Skin of body (tissue), 1 donor: ENCODE measurements at regions not wholly inside any gene's neighbourhood (a gene's known extent, or its start where the extent isn't known, plus 50 kb on each side); places are given as distances from the start of the nearest gene placed in this dataset.

Experiments
- DNase-seq: peaks from one replicate; lab custom pipeline; 2025; lab: John Stamatoyannopoulos, UW

GRCh38 chr11:122235615-122236014 is 119.6 kb upstream of the BLID start:
- no peak for DNase-seq

- no peak for DNase-seq
These were observed 118.8 kb upstream of the BLID start for GRCh38 chr11:122234780-122235179.

GRCh38 chr11:122234257-122234656 is 118.2 kb upstream of the BLID start:
- DNase-seq: no peak

- DNase-seq: no peak
These were observed 117.0 kb upstream of the BLID start for GRCh38 chr11:122232985-122233384.

DNA sequence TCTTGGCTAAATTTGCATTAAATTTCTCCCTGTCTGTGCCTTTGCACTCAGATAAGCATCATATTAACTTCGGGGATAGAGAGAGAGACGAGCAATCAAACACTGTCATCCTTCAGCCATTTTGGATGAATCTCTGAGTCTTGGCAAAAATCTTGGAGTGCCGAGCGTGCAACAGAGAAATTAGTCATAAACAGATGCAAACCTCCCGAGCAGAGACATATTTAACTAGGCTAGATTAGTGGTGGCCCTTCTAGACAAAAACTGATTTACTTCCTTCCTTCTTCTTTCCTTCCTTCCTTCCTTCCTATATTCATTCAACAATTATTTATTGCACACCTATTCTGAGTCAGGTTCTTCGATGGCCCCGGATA is 114.4 kb upstream of the BLID start:
- DNase-seq: peak; percentile 54

DNA sequence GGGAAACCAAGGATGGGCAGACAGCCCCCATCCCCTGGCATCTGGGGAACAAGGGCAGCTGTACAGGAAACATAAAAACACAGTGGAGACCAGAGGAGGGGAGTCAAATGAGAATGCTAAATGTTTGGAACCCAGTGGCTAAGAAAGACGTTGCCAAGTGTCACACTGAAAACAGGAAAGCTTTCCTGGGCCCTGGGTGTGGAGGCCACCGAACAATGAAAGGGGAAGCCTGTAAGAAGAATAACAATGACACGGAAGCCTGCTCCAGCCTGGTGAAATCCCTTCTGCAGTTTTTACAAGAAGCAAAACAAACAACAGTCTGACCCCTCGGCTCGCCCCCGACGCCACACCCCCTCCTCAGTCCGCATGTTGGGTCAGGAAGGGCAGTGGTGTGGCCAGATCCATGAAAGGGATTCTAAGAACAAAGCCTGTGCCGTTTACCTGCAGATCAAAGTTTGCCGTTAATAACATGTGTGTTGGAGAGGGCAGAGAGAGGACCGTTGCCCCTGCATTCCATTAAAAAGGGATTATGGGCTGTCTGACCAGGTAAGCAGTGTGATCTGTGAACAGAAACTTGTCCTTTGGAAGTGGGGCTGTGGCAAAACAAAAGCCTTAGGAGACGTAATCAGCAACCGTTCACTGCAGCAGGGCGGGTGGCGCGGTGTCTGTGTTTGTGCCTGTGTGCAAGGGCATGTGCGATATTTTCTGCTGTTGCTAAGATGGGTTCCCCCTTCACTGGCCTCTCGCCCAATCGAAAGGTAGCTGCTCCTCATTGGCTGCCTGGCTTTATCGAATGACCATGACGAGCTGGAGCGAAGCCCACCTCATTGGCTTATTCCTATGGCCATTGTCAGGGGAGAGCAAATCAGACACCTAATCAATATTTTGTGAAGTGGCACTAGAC is 113.7 kb upstream of the BLID start:
- peak; percentile 8 for DNase-seq

DNA sequence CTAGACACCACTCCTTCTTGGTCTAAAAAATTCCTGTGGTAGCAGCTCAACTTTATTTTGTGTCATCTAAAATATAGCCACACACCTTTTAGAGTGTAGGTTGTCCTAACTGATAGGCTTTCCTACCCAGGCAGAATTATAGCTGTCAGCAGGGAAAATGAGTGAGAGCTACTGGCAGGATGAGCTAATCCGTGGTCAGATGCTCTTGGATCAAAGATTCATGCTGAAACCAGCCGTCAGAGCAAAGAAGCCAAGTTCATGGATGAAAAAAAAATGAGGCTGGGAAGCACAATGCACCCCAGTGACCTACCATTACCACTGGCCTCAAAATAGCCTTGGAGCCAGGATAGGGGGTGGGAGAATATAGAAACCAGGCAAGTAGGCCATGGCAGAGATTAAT is 113.1 kb upstream of the BLID start:
- DNase-seq: peak; percentile 63

DNA sequence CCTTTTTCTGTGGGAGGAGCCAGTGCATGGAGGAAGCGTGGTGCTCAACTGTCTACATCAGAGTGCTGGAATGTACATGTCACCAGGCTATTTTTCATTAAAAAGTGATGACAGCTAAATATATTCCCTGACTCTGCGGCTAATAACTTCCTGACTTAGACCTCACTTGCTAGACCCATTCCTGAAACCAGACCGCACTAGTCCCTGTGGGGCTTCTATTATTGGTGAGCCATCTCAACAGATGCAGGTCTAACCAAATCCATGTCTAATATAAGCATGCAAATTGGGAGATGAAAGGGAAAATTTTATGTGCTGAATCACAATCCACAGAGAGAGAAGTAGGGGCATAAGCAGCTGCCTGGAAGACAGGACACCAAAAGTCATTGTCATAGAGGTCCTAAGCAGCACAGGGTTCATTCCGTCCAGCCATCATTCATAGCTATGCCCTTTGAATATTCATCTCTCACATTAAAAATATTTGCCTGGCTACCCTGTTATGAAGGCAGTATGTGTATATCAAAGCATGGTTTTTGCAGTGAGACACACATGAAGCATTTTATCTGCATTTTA is 110.9 kb upstream of the BLID start:
- peak; percentile 50 for DNase-seq

DNA sequence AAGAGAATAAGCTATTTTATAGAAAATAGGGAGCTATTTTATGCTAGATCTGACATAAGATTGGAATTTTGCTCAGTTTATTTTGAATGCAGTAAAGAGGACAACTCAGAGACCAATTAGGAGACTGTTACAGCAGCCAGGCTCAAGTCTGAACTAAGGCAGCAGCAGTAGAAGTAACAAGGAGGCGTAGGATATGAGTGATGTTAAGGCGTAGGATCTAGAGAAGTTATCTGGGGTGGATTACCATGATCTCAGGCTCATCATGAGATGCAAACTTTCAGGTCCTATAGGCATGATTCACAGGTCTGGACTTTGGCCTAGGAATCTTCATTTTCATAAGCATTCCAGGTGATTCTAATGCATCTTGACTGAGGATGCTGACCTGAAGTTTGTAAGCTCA is 108.9 kb upstream of the BLID start:
- no peak for DNase-seq

DNA sequence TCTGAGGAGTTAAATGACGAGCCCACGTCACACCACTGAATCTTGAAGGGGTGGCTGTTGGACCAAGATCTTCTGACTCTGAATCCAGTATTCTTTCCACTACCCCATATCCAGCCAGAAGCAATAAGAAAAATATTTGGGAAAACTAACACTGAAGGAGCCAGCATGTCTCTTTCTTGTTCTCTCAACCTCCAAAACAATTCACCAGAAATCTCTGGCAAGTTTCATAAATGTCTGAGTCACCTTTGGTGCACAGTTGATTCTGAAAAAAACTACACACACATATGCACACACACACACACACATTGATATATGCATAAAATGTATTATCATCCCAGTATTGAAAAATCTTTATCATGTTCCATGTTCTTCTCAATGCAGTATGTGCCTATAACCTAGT is 104.3 kb upstream of the BLID start:
- no peak for DNase-seq

GRCh38 chr11:122219791-122220190 is 103.8 kb upstream of the BLID start:
- DNase-seq: no peak

DNA sequence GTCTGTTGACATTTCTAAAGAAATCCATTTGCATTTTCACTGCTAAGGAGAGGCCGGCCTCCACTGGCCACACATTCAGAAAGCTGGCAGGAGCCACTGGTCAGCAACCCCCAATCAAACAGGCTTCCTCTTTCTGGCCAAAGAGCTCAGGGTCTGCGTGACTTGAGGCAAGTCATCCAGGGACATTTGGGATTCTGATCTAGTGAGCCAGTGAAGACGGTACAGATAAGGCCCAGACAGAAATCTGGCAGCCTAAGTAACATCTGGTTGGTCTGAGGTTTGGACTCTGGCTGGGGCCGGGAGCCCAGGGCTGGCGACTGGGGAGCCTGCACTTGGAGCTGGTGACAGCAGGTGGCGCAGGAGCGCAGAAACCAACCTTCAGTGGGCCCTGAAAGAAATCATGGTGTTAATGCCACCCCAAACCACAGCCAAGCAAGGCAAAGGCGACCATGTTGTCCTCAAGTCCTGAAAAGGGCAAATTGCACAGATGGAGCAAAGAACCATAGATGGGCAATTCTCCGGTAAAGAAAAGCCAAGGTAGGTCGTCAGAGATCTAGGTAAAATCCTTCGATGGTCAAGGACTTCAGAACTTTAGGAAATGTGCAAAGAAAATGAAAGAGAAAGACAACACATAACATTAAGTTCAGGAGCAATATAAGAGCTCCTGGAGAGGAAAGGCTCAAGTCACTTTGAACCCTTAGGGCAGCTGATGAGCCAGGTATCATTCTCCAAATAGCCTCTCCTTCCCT is 99.4 kb upstream of the BLID start:
- DNase-seq: peak; percentile 47

- DNase-seq: no peak
These were observed 98.6 kb upstream of the BLID start for GRCh38 chr11:122214567-122214966.

DNA sequence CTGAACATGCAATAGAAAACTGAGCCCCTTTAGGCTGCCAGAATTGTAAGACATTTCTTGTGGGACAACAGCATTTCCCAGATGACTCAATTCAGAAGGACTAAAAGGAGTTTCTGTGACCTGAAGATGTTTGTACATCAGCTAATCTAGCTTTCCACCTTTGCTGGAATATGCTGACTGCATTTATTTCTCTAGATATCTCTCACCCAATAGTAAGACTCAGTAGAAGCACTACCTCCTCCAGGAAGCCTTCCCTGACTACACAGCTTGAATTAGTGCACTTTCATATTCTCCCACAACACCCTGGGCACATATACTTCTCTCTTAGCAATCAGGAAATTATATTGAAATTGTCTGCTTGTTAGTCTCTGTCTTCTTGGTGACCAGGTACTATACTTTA is 98.1 kb upstream of the BLID start:
- DNase-seq: no peak

DNA sequence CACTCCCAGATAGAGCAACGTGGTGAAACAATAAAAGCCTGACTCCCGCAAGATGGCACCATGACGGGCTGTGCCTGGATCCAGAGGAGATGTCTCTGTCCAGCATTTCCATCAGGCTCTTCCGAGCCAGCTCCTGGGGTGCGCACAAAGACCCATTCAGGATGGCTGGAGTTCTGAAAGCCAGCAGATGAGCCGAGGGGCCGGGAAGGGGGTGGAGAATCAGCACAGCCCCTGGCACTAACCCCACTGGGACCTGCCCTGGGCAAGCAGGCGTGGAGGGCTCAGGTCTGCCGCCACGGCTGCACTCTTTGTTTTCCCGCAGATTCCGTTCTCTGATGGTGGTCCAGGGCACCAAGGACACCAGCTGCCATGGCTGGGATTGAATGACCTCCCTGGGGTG is 97.2 kb upstream of the BLID start:
- no peak for DNase-seq

DNA sequence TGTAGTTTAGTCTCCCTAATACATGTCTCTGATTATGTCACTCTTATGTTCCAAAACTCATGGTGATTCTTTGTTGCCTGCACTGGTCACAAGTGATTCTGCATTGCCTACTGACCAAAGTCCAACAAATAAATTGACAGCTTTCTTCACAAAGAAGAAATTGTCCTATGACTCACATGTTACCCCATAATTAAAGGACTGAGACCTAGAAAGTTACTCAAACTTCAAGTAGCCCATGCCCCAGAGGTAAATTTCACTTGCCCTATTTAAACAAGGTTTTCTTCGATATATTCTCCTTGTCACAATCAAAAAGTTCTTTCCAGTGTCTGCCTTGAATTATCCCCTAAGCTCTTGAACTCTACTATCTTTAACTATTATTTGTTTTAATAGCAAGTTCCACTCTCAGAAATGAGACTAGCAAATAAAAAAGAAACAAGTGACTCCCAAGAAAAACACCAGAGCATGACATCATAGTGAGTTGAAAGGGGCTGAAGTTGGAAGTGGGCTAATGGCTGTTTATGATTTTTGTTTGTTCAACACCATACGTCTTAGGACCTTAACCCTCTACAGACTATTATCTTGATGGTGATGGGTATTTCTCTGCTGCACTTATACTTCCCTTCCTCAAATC is 94.5 kb upstream of the BLID start:
- DNase-seq: no peak

DNA sequence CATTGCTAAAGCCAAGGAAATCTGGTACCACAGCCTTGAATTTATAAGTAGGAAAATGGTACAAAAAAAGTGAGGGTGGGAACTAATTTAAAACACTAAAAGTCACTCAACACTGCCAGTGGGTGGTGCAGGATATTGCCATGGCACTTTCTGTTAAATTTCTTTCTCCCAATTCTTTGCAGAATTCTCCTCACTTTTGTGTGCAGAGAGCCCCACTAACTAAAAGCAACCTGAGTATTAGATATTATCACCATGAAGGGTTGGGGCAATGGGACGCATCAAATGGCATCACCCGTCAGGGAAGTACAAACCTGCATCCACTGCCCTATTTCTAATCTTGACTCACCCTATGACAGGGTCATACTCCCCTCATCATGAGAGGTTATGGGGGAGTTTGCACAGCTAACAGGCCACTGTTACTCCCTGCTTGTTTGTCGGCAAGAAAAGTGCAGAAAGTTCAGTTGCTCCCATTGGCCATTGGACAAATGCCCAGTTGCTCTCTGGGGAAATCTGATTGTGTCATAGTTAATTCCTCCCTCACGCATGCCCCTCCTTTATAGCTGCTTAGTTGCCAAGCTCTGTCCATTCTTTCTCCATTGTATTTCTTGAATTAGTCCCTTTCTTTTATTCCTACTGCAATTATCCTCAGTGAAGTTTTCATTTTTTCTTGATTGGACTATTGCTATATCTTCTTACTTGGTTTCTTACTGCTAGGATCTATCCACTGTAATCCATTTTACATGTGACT is 93.8 kb upstream of the BLID start:
- DNase-seq: peak; percentile 49

GRCh38 chr11:122207921-122208764 is 92.1 kb upstream of the BLID start:
- DNase-seq: no peak

DNA sequence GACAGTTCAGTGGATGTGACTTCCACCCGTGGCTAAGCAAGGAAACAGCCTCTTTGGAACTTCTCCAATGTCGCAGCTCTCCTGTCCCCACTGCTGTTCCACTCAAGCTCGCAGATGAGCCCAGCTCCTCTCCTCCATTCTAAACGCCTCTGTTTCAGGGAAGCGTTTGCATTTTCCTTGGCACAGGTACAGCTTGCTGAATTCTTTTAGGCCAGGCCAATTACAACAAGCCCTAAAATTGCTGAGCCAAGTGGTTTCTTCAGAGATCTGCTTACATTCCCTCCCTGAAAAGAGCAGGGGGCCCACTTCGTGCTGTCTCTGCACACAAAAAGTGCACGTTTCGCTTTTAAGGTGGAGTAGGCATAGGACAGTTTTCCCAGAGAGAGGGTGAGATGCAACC is 91.5 kb upstream of the BLID start:
- peak; percentile 72 for DNase-seq

- DNase-seq: no peak
These were observed 89.0 kb upstream of the BLID start for GRCh38 chr11:122205036-122205435.
